ENCODE measurements at regions not wholly inside any gene's neighbourhood (a gene's known extent, or its start where the extent isn't known, plus 50 kb on each side); places are given as distances from the start of the nearest gene placed in this dataset.

DNA sequence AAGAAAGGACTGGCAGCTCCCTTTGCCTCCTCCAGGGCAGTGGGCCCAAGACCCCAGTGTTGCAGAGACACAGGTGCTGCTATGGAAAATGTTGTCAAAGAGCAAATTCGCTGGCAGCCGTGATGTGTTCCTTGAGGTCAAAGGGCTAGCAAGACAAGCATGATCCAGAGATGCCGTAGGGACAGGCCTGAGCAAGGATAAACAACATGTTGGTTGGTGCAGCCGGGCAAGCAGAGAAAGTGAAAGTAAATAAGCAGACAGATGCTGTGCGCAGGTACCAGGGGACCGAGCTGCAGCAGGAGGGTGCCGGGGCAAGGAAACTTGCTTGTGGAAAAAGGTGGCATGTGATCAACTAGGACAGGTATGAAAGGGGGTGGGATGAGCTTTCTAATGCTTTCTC lies 125.5 kb upstream of the NECTIN1 start:
- ChIA-PET POLR2A (no interaction called here), CTCF (interaction anchor here (0.5 kb wide), 1 partner anchor 197 kb away, joined by 3 read pairs; no protein-coding TSS in a partner anchor)
- no peaks in the 10 kb centered on the region for H3K9me3 ChIP-seq (ENCODE audit: control insufficient read depth, insufficient read depth, low read length)
- TF ChIP-seq, protein P1, sequence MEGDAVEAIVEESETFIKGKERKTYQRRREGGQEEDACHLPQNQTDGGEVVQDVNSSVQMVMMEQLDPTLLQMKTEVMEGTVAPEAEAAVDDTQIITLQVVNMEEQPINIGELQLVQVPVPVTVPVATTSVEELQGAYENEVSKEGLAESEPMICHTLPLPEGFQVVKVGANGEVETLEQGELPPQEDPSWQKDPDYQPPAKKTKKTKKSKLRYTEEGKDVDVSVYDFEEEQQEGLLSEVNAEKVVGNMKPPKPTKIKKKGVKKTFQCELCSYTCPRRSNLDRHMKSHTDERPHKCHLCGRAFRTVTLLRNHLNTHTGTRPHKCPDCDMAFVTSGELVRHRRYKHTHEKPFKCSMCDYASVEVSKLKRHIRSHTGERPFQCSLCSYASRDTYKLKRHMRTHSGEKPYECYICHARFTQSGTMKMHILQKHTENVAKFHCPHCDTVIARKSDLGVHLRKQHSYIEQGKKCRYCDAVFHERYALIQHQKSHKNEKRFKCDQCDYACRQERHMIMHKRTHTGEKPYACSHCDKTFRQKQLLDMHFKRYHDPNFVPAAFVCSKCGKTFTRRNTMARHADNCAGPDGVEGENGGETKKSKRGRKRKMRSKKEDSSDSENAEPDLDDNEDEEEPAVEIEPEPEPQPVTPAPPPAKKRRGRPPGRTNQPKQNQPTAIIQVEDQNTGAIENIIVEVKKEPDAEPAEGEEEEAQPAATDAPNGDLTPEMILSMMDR (IDR thresholded peaks at IDR 0.05; ENCODE audit: low read depth, low read length), result no peak
- H3K27ac ChIP-seq (ENCODE audit: low read depth, low read length), result no peak overlapping the region
- H3K4me3 ChIP-seq (ENCODE audit: low read depth, low read length), result no peak overlapping the region
- DNase-seq (ENCODE audit: low read depth, low spot score), result no peak
- H3K27me3 ChIP-seq (ENCODE audit: control insufficient read depth, insufficient read depth, low read length), result peaks cover 16% of the 10 kb centered on the region

DNA sequence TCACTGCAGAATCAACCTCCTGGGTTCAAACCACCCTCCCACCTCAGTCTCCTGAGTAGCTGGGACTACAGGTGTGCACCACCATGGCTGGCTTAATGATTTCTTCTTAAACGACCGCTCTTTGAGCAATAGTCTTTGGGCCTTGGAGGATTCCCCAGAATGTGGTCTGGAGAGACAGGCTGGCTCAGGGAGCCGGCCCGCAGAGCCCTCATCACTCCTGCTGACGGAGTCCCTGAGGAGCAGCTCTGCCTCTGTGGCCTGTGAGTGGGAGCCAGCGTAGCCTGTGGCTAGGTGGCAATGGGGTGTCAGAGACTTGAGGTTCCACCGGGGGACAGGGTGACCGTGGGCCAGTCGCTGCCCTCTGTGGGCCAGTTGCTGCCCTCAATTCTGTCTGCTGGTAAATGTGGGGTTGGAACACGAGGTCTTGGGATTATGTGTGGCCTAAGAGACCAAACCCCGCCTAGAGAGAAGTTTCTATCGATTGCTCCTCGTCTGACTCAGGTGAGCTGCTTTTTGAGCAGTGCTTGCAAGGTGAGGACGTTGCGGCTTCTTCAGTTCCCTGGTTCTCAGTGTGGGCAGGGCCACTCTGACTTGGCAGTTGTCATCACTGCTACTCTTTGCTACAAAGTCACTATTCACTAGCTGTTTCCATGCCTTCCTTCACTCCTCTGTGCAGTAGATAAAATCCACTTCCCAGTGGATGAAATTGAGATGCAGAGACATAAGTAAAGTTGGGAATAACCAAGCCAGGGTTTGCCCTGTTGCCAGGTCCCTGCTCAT lies 124.8 kb upstream of the NECTIN1 start:
- no peak overlapping the region for H3K4me3 ChIP-seq (ENCODE audit: low read depth, low read length)
- POLR2A ChIA-PET, result no interaction called here
- H3K9me3 ChIP-seq (ENCODE audit: control insufficient read depth, insufficient read depth, low read length), result no peaks in the 10 kb centered on the region
- H3K27ac ChIP-seq (ENCODE audit: low read depth, low read length), result no peak overlapping the region
- CTCF ChIA-PET, result no interaction called here
- DNase-seq (ENCODE audit: low read depth, low spot score), result no peak
- H3K27me3 ChIP-seq (ENCODE audit: control insufficient read depth, insufficient read depth, low read length), result peaks cover 14% of the 10 kb centered on the region
- TF ChIP-seq, protein P1 (IDR thresholded peaks at IDR 0.05; ENCODE audit: low read depth, low read length), result no peak

DNA sequence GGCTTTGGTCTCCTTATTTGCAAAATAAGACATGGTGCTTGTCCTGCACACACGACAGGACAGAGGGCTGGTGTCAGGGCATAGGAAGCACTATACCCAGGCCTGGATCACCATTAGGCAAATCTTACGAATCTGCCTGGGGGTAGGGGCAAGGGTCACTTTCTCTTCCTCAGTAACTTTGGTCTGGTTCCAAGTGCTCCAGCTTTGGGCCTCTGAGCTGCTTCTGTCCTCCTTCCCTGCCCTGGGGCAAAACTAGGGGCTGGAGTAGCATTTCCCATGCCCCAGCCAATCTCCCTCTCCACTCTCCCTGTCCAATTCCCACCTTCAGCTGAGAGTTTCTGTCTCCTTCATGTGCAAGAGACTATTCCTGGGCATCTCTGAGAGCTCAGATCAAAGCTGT lies 123.7 kb upstream of the NECTIN1 start:
- ChIA-PET POLR2A (no interaction called here), CTCF (no interaction called here)
- TF ChIP-seq, protein P1 (IDR thresholded peaks at IDR 0.05; ENCODE audit: low read depth, low read length), result no peak
- no peak for DNase-seq (ENCODE audit: low read depth, low spot score)
- Histone ChIP-seq H3K4me3 (ENCODE audit: low read depth, low read length) (no peak overlapping the region), H3K27ac (ENCODE audit: low read depth, low read length) (no peak overlapping the region), H3K9me3 (ENCODE audit: control insufficient read depth, insufficient read depth, low read length) (no peaks in the 10 kb centered on the region), H3K27me3 (ENCODE audit: control insufficient read depth, insufficient read depth, low read length) (peaks cover 9% of the 10 kb centered on the region)

DNA sequence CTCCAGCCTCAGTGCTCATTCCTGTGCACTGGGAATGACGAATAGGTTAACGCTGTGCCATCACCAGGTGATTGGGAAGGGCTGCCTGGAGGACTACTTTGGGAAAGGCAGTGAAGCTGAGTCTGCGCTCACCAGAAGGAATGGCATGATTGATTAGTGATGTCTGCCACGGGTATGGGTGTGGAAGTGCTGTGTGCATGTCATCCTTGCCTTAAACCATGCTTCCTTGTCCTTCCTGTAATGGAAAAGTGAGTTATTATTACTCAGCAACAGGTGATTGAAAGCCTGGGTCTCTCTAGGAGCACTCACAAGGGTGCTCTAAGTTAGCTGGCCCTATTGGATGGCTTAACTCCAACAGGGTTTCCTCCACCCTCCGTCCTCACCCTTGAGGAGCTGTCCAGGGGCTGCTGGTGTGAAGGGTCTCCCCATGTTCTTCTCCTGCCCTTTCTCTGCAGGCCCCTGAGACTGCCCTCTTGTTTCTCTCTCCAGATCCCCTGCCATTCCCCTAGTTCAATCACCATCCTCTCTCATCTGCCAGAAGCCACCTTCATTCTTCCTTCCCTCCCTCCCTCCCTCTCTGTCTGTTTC lies 121.9 kb upstream of the NECTIN1 start:
- Histone ChIP-seq H3K4me3 (ENCODE audit: low read depth, low read length) (no peak overlapping the region), H3K27me3 (ENCODE audit: control insufficient read depth, insufficient read depth, low read length) (peaks cover 9% of the 10 kb centered on the region), H3K9me3 (ENCODE audit: control insufficient read depth, insufficient read depth, low read length) (peaks cover 7% of the 10 kb centered on the region; the same call in 1 of the 2 replicates), H3K27ac (ENCODE audit: low read depth, low read length) (no peak overlapping the region)
- POLR2A ChIA-PET, result no interaction called here
- no peak for DNase-seq (ENCODE audit: low read depth, low spot score)
- CTCF ChIA-PET, result no interaction called here
- TF ChIP-seq, protein P1 (IDR thresholded peaks at IDR 0.05; ENCODE audit: low read depth, low read length), result no peak

DNA sequence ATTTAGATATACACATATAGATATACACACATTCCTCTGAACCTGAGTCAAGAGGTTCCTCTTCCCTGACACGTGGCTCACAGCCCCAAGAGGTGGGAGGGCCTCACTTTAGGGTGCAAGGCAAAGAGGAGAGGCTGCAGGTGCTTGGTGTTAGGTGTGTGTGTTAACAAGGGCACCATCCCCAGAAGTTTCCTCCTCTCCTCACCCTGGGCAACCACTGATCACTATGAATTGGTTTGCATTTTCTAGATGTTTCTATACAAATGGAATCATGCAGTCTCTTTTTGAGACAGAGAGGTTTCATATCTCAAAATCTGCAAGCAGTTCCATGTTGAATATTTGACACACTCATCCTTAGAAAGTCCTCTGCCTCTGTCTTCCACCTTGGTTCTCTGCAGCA lies 120.9 kb upstream of the NECTIN1 start:
- no peak for DNase-seq (ENCODE audit: low read depth, low spot score)
- Histone ChIP-seq H3K27me3 (ENCODE audit: control insufficient read depth, insufficient read depth, low read length) (peaks cover 6% of the 10 kb centered on the region), H3K9me3 (ENCODE audit: control insufficient read depth, insufficient read depth, low read length) (peaks cover 7% of the 10 kb centered on the region), H3K27ac (ENCODE audit: low read depth, low read length) (no peak overlapping the region), H3K4me3 (ENCODE audit: low read depth, low read length) (no peak overlapping the region)
- POLR2A ChIA-PET, result no interaction called here
- TF ChIP-seq, protein P1 (IDR thresholded peaks at IDR 0.05; ENCODE audit: low read depth, low read length), result no peak
- CTCF ChIA-PET, result no interaction called here
